ENCODE measurements at regions not wholly inside any gene's neighbourhood (a gene's known extent, or its start where the extent isn't known, plus 50 kb on each side); places are given as distances from the start of the nearest gene placed in this dataset.

- no peak for FAIRE-seq
- no peak for TF ChIP-seq POLR2A (IDR thresholded peaks at IDR 0.05; ENCODE audit: low read depth, low read length)
- DNase-seq (ENCODE audit: insufficient read length, low spot score), result no peak
These were observed 136.1 kb downstream of the SIPA1L2 start for GRCh38 chr1:232493869-232494268.

DNA sequence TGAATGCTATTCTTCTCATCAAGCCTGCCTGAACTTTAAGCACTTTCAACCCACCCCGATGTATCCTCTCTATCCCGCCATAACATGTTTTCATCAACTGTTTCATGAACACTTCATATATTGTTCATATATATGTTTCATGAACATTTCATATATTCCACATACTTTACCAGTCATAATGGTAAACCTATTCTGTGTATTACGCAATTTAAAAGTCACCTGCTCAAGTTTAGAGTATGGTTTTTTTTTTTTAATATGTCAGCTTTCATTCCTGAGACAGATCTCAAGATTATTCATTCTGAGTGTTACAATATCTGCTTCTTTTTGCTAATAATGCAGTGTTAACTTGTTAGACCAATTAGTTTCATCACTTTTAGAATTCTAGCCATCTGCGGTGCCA lies 140.7 kb downstream of the SIPA1L2 start:
- DNase-seq (ENCODE audit: insufficient read length, low spot score) (no peak), FAIRE-seq (no peak)
- no peak for TF ChIP-seq POLR2A (IDR thresholded peaks at IDR 0.05; ENCODE audit: low read depth, low read length)

DNA sequence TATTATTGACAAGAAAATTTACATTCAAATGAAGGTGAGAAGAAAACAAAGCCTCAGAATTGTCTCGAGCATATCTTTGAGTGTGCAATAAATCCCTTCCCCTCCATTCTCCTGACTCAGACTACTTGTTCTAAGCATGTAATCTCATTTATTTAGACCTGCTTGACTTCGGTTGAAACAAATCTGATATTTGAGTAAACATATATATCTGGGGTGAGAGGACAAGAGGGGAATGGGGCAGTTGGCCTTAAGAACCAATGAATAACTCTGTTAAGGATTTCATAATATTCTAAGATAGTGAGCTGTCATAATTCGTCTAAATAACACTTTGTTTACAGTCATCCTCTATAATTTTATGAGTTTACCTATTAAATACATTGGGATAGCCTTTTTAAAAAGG lies 142.7 kb downstream of the SIPA1L2 start:
- TF ChIP-seq POLR2A (IDR thresholded peaks at IDR 0.05; ENCODE audit: low read depth, low read length), result no peak
- FAIRE-seq (no peak), DNase-seq (ENCODE audit: insufficient read length, low spot score) (no peak)

DNA sequence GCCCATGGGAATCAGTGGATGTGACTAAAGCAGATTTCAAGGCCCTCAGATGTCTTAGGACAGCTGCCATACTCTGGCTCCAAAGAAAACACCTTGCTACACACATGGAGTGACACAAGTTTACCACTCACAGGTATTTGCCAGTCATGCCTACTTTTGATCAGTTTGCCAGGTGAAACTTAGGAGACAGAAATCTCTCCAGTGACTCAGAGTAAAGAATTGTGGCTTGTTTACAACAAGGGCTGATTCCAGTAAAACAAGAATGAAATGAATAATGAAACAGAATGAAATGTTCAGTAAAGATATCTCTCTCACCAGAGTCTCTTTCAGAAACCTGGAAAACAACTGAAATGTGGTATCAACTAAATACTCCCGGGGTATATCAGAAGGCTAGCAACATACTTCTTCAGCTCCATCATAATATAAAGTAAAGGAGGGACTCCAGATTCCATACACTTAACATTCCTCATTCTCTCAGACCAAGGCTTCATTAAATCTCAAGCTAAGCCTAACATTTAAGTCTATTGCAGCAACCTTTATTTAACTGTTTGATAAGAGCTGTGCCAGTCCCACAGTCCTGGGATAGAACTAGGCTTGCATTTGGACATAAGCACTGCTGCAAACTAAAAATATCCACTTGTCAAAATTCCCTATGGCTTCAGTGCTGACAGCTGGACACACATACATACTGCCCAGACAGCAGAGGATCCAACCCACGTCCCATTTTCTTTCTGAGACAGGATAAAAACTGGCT lies 143.3 kb downstream of the SIPA1L2 start:
- DNase-seq (ENCODE audit: insufficient read length, low spot score), result no peak
- TF ChIP-seq POLR2A (IDR thresholded peaks at IDR 0.05; ENCODE audit: low read depth, low read length), result no peak
- FAIRE-seq, result no peak

DNA sequence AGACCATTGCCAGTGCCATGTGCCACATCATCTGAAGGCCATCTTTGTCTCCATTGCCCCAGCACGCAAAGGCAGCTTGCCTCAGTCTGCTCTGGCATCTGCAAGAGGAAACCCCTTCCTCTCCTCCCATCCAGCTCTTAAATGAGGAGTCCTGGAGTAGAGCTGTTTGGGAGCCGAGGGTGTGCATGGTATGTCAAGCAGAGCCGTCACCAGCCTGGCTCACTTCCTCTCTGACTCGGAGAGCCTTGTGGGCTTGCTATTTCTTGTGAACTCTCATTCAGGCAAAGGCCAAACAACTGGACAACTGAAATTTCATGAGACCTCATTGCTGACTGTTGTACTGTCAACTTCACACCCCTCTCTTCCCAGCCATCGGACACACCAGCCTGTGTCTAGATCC lies 143.9 kb downstream of the SIPA1L2 start:
- no peak for FAIRE-seq
- no peak for TF ChIP-seq POLR2A (IDR thresholded peaks at IDR 0.05; ENCODE audit: low read depth, low read length)
- DNase-seq (ENCODE audit: insufficient read length, low spot score), result no peak

DNA sequence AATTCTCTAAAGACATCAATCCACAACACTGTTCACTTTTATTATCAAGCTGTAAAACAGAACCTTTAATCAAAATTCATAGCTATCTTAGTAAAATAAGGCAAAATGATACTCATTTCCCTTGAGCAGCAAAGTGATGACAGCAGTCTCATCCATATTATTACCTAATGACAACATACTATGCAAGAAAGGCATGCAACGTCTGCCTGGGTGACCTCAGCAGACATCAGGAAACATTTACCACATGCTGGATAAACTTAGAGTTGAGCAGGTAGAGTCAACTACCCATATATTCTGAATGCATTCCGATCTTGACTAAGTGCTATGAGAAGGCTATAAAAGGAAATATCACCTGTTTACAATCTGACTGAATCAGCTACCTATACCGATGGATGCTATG lies 145.1 kb downstream of the SIPA1L2 start:
- FAIRE-seq, result no peak

DNA sequence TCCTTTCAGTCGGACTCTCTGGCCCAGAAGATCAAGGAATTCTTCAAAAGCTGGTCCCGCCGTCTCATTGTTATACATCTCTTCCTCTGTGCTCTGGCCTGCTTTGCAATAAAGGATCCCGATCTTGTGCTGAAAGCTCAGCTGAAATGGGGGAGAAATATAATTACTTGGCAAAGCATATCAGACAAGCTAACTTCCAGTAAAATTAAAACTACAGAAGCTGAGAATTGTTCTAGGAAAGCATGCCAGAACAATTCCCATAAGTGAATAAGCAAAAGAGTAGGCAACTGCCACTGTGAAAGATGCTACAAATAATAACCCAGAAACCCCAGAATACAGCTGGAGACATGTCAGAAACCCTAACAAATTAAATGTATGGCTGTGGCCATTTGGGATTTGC lies 146.1 kb downstream of the SIPA1L2 start:
- FAIRE-seq (no peak), DNase-seq (ENCODE audit: insufficient read length, low spot score) (no peak)
- no peak for TF ChIP-seq POLR2A (IDR thresholded peaks at IDR 0.05; ENCODE audit: low read depth, low read length)

More for the DNA sequence above, 145.1 kb downstream of the SIPA1L2 start:
- no peak for DNase-seq (ENCODE audit: insufficient read length, low spot score)
- TF ChIP-seq POLR2A (IDR thresholded peaks at IDR 0.05; ENCODE audit: low read depth, low read length), result no peak

DNA sequence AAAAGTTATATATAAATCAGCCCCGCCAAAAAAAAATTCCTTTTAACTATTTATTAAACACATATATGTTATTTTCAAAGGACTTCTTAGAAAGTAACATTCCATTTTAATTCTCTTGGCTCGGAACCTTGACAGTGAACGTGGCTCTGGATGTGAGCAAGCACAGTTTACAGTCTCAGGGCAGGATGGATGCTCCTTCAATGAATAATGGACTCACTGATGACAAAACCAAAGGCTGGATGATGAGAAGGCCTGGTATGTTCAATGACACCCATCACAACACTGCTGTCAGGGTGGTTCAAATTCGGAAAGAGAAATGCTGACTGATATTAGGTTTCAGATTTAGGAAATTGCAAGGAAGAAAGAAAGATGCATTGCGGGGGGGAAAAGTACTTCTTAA lies 148.8 kb downstream of the SIPA1L2 start:
- FAIRE-seq (no peak), DNase-seq (ENCODE audit: insufficient read length, low spot score) (no peak)
- no peak for TF ChIP-seq POLR2A (IDR thresholded peaks at IDR 0.05; ENCODE audit: low read depth, low read length)

- FAIRE-seq, result peak; percentile 96
- TF ChIP-seq POLR2A (IDR thresholded peaks at IDR 0.05; ENCODE audit: low read depth, low read length), result no peak
- DNase-seq (ENCODE audit: insufficient read length, low spot score), result peak; percentile 28
These were observed 152.2 kb downstream of the SIPA1L2 start for GRCh38 chr1:232477728-232478127.

- DNase-seq (ENCODE audit: insufficient read length, low spot score) (no peak), FAIRE-seq (no peak)
- no peak for TF ChIP-seq POLR2A (IDR thresholded peaks at IDR 0.05; ENCODE audit: low read depth, low read length)
These were observed 153.4 kb downstream of the SIPA1L2 start for GRCh38 chr1:232476538-232476950.

- FAIRE-seq (no peak), DNase-seq (ENCODE audit: insufficient read length, low spot score) (no peak)
- no peak for TF ChIP-seq POLR2A (IDR thresholded peaks at IDR 0.05; ENCODE audit: low read depth, low read length)
These were observed 155.1 kb downstream of the SIPA1L2 start for GRCh38 chr1:232474826-232475225.

DNA sequence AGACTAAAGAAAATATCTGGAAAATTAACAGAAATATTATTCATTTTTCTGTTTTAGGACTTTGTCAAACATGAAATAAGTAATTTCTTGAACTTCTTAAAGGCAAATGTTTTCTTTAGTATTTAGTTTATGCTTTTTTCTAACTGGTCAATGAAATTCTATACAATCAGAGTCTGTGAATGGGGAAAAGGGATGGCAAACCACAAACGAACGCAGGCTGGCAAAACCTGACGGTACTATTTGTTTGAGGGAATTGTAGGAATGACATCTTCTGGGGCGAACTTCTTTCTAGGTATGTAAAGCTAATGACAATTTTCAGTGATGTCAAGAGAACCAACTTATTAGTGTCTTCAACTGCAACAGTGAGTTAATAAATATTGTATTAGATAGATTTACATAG lies 156.0 kb downstream of the SIPA1L2 start:
- DNase-seq (ENCODE audit: insufficient read length, low spot score), result no peak
- FAIRE-seq, result no peak
- no peak for TF ChIP-seq POLR2A (IDR thresholded peaks at IDR 0.05; ENCODE audit: low read depth, low read length)

GRCh38 chr1:232473324-232473723 lies 156.6 kb downstream of the SIPA1L2 start:
- DNase-seq (ENCODE audit: insufficient read length, low spot score), result peak; percentile 12
- no peak for TF ChIP-seq POLR2A (IDR thresholded peaks at IDR 0.05; ENCODE audit: low read depth, low read length)
- peak; percentile 93 for FAIRE-seq

DNA sequence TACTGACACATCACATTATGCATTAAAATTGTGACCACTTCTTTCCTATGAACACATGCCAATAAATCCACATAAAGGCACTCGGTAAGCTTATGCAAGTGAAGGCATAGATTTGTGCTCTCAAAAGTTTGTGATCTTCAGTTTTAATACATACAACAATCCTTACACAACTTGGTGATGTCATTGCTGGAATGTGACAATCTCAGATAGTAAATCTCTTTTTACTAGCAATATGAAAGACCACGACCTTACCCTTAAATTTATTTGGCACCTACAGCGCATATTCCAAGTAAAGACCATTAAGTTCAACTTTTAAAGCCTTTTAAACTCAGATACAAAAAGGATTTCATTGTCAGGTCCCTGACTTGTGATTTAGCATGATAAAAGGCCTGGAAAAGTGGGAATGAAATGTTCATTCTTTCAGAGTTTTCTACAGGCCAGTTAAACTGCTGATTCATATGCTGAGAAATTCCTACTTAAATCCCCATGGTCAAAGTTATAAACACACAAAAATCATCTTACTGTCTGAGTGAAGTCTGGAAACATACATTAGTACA lies 157.4 kb downstream of the SIPA1L2 start:
- peak; percentile 23 for FAIRE-seq
- no peak for DNase-seq (ENCODE audit: insufficient read length, low spot score)
- TF ChIP-seq POLR2A (IDR thresholded peaks at IDR 0.05; ENCODE audit: low read depth, low read length), result no peak

DNA sequence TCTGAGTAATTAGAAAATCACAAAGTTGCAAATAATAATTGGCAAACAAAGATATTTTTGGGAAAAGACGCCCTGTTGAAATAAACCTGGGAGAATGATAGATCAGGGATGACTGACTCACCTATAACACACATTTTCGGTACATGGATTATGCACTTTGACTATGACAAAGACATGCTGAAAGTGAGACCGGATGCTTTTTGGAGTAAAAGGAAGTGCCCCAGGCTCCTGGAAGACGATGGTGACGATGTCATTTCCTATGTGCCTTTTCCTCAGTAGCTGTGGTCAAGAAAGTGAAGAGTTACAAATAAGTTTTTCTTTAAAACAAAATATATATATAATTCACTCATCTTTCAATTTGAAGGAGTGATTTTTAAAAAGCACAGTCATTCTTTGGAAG lies 158.7 kb downstream of the SIPA1L2 start:
- no peak for TF ChIP-seq POLR2A (IDR thresholded peaks at IDR 0.05; ENCODE audit: low read depth, low read length)
- DNase-seq (ENCODE audit: insufficient read length, low spot score) (no peak), FAIRE-seq (no peak)

Measured in H54 (cell line).